GM19397 (cell line): ENCODE measurements at regions not wholly inside any gene's neighbourhood (a gene's known extent, or its start where the extent isn't known, plus 50 kb on each side); places are given as distances from the start of the nearest gene placed in this dataset.
A peak's percentile ranks its signal among the peaks of the same experiment; 100 is the strongest.
"Not testable (repeated sequence)": the region's sequence is repeated elsewhere in the genome, so short reads cannot be mapped to it uniquely, and the experiment has no call there.

Experiments
- ATAC-seq: cut with Tn5 transposase; IDR thresholded peaks from one replicate; pipeline ENCODE4 v1.9.1; 2021; ENCODE audit warnings: mild to moderate bottlenecking, moderate library complexity; ENCODE audit not compliant: unreplicated experiment

- ATAC-seq: peak; percentile 100
These were observed 84.6 kb upstream of the ZNG1F start for GRCh38 chr9:41273549-41274267.

GRCh38 chr9:41272879-41273548, 83.9 kb upstream of the ZNG1F start:
- peak; percentile 27 for ATAC-seq

- ATAC-seq: not testable (repeated sequence)
These were observed 81.9 kb upstream of the ZNG1F start for GRCh38 chr9:41270992-41271391.

GRCh38 chr9:41269471-41269870, 80.4 kb upstream of the ZNG1F start:
- not testable (repeated sequence) for ATAC-seq

- ATAC-seq: not testable (repeated sequence)
These were observed 79.9 kb upstream of the ZNG1F start for GRCh38 chr9:41269054-41269453.

- ATAC-seq: not testable (repeated sequence)
These were observed 77.5 kb upstream of the ZNG1F start for GRCh38 chr9:41266602-41267001.

GRCh38 chr9:41266000-41266399, 76.9 kb upstream of the ZNG1F start:
- ATAC-seq: not testable (repeated sequence)

GRCh38 chr9:41251973-41252372, 62.9 kb upstream of the ZNG1F start:
- not testable (repeated sequence) for ATAC-seq

- not testable (repeated sequence) for ATAC-seq
These were observed 62.0 kb upstream of the ZNG1F start for GRCh38 chr9:41251101-41251500.

- ATAC-seq: not testable (repeated sequence)
These were observed 57.6 kb upstream of the ZNG1F start for GRCh38 chr9:41246702-41247101.
